PC-9 (cell line): ENCODE measurements at regions not wholly inside any gene's neighbourhood (a gene's known extent, or its start where the extent isn't known, plus 50 kb on each side); places are given as distances from the start of the nearest gene placed in this dataset.

ENCODE experiments used
- EZH2 ChIP-seq: fragments of 200-600 bp; sonication (generic); IDR thresholded peaks from 2 replicates; pipeline ENCODE4 v1.8.0; 2017; ENCODE audit warnings: antibody characterized with exemption, low read depth
- TF ChIP-seq, protein P1 (sequence below): fragments of 200-600 bp; sonication (generic); conservative IDR thresholded peaks from 2 replicates; pipeline ENCODE4 v1.6.1; 2017; ENCODE audit warnings: mixed run types, antibody characterized with exemption, mild to moderate bottlenecking, moderate library complexity

DNA sequence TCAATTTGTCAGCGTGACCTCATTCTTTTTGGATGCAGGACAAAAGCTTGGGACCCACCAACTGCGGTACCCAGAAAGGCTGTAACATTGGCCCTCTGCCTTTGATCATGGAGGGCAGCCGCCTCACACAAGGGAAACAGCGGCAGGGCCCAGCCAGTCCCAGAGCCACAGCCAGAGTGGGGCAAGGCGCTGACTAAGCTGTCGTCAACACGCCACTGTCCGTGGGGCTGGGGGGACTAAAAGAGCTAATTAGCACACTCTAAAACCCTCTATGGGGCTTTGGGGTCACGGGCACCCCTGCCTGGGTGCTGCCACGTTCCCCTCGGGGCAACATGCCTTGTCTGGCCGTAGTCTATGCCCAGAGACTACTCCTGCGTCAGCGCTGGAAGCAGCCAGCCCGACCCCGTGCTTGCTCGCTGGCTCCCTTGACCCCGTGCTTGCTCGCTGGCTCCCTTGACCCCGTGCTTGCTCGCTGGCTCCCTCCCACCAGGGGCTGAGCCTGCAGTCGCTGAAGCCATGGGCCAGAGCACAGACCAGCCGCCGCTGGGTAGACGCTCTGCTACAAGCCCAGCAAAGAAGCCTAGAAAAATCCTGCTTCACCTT lies 598.4 kb downstream of the MBD2 start:
- TF ChIP-seq, protein P1, sequence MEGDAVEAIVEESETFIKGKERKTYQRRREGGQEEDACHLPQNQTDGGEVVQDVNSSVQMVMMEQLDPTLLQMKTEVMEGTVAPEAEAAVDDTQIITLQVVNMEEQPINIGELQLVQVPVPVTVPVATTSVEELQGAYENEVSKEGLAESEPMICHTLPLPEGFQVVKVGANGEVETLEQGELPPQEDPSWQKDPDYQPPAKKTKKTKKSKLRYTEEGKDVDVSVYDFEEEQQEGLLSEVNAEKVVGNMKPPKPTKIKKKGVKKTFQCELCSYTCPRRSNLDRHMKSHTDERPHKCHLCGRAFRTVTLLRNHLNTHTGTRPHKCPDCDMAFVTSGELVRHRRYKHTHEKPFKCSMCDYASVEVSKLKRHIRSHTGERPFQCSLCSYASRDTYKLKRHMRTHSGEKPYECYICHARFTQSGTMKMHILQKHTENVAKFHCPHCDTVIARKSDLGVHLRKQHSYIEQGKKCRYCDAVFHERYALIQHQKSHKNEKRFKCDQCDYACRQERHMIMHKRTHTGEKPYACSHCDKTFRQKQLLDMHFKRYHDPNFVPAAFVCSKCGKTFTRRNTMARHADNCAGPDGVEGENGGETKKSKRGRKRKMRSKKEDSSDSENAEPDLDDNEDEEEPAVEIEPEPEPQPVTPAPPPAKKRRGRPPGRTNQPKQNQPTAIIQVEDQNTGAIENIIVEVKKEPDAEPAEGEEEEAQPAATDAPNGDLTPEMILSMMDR: no peak
- no peak for TF ChIP-seq EZH2
